AG04450 (cell line): ENCODE measurements at regions not wholly inside any gene's neighbourhood (a gene's known extent, or its start where the extent isn't known, plus 50 kb on each side); places are given as distances from the start of the nearest gene placed in this dataset.

Experiments
- CTCF ChIA-PET: fragments of 300-600, 350-600 bp; formaldehyde crosslinking; extraction: SDS; loops from one replicate; lab custom pipeline; 2022; ENCODE audit warnings: antibody characterized with exemption, inconsistent platforms; lab: Charles Lee
- POLR2A ChIA-PET: fragments of 350-600 bp; formaldehyde crosslinking; extraction: SDS; loops from one replicate; lab custom pipeline; 2021; ENCODE audit warnings: antibody characterized with exemption, inconsistent platforms; lab: Yijun Ruan, JAX
- DNase-seq: peaks from one replicate; pipeline ENCODE4 v3.0.0-alpha.2; 2011; ENCODE audit warnings: low read depth, low spot score
- H3K27ac ChIP-seq: one replicate; pipeline ENCODE4 v1.5.1; 2012; ENCODE audit warnings: low read depth, low read length, control low read depth
- H3K27me3 ChIP-seq: one replicate; pipeline ENCODE4 v1.6.0; 2012; ENCODE audit warnings: low read length; ENCODE audit not compliant: control insufficient read depth, insufficient read depth
- H3K4me3 ChIP-seq: 2 replicates; pipeline ENCODE4 v1.5.1; 2011; ENCODE audit warnings: mild to moderate bottlenecking, low read depth, low read length, control low read depth
- H3K9me3 ChIP-seq: 2 replicates; pipeline ENCODE4 v1.5.1; 2012; ENCODE audit warnings: low read length; ENCODE audit not compliant: control insufficient read depth, insufficient read depth
- CTCF ChIP-seq: IDR thresholded peaks from 2 replicates; pipeline ENCODE4 v1.5.1; 2011; ENCODE audit warnings: low read depth, low read length, control low read depth, inconsistent platforms

- Histone ChIP-seq H3K9me3 (no peaks in the 10 kb centered on the region), H3K27ac (no peak overlapping the region), H3K4me3 (no peak overlapping the region), H3K27me3 (peaks cover 3% of the 10 kb centered on the region)
- no peak for DNase-seq
- ChIA-PET CTCF (no interaction called here), POLR2A (no interaction called here)
- no peak for TF ChIP-seq CTCF
Observed at GRCh38 chr2:38191516-38191915, 115.6 kb upstream of the CYP1B1 start.

- POLR2A ChIA-PET, result interaction anchor here (0.7 kb wide), 1 partner anchor 14 kb away, joined by 3 read pairs; no protein-coding TSS in a partner anchor
Observed at GRCh38 chr2:38190542-38191218, 114.7 kb upstream of the CYP1B1 start.

GRCh38 chr2:38187541-38188011, 111.6 kb upstream of the CYP1B1 start:
- Histone ChIP-seq H3K27ac (no peak overlapping the region), H3K9me3 (no peaks in the 10 kb centered on the region), H3K27me3 (peaks cover 3% of the 10 kb centered on the region), H3K4me3 (no peak overlapping the region)
- ChIA-PET CTCF (interaction anchor here (1.0 kb wide), 1 partner anchor 65 kb away, joined by 3 read pairs; no protein-coding TSS in a partner anchor), POLR2A (interaction anchor here (0.9 kb wide), 1 partner anchor 11 kb away, joined by 5 read pairs; no protein-coding TSS in a partner anchor)
- no peak for TF ChIP-seq CTCF
- DNase-seq, result peak; percentile 74

More at GRCh38 chr2:38190542-38191218, 114.7 kb upstream of the CYP1B1 start:
- Histone ChIP-seq H3K4me3 (no peak overlapping the region), H3K27ac (no peak overlapping the region), H3K9me3 (no peaks in the 10 kb centered on the region), H3K27me3 (peaks cover 3% of the 10 kb centered on the region)
- no peak for DNase-seq
- TF ChIP-seq CTCF, result no peak
- CTCF ChIA-PET, result no interaction called here

- Histone ChIP-seq H3K9me3 (no peaks in the 10 kb centered on the region), H3K27me3 (peaks cover 3% of the 10 kb centered on the region), H3K4me3 (no peak overlapping the region), H3K27ac (no peak overlapping the region)
- CTCF ChIA-PET, result no interaction called here
- POLR2A ChIA-PET, result no interaction called here
- no peak for TF ChIP-seq CTCF
- no peak for DNase-seq
Observed at GRCh38 chr2:38185012-38185491, 109.1 kb upstream of the CYP1B1 start.

GRCh38 chr2:38182492-38183003, 106.6 kb upstream of the CYP1B1 start:
- Histone ChIP-seq H3K27ac (no peak overlapping the region), H3K4me3 (no peak overlapping the region), H3K9me3 (no peaks in the 10 kb centered on the region), H3K27me3 (peaks cover 3% of the 10 kb centered on the region)
- POLR2A ChIA-PET, result no interaction called here
- CTCF ChIA-PET, result no interaction called here
- DNase-seq, result no peak
- no peak for TF ChIP-seq CTCF
